ENCODE measurements at regions not wholly inside any gene's neighbourhood (a gene's known extent, or its start where the extent isn't known, plus 50 kb on each side); places are given as distances from the start of the nearest gene placed in this dataset.

DNA sequence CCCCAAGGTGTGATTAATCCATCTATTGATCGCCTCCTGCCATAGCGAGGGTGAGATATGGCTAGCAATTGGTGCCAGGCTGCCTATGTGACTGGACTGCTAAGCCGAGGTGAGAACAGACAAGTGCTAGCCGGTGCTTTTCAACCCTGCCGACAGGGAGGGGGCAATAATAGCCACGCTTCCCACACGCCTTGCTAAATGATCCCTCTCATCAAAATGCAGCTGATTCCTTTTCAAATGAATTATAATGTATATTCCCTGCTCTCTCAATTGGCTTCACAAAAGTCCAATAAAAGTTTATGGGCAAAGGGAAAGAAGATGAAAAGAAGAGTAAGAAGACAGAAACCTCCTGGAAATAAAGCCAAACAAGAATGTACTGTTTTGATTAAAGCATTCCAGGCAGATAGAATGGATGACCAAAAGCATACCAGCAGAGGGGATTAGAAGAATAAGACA, 235.6 kb downstream of the ICOS start:
- Histone ChIP-seq H3K9me3 (ENCODE audit: control insufficient read depth in 1 of 2, insufficient read depth in 1 of 2, low read depth in 1 of 2, low read length in 2 of 2) (no peaks in the 10 kb centered on the region), H3K36me3 (ENCODE audit: control insufficient read depth in 1 of 2, insufficient read depth in 2 of 2, low read length in 2 of 2) (no peaks in the 10 kb centered on the region), H2AFZ (ENCODE audit: low read depth, low read length, poor library complexity, severe bottlenecking) (no peak overlapping the region), H3K4me2 (ENCODE audit: low read length) (no peak overlapping the region), H3K9me2 (ENCODE audit: insufficient read depth) (no peaks in the 10 kb centered on the region), H3K79me2 (ENCODE audit: insufficient read depth, low read length) (no peaks in the 10 kb centered on the region), H3K4me1 (ENCODE audit: control insufficient read depth in 1 of 2, insufficient read depth in 2 of 2, low read length in 2 of 2) (no peaks in the 10 kb centered on the region), H4K20me1 (ENCODE audit: insufficient read depth) (no peaks in the 10 kb centered on the region), H3K27me3 (ENCODE audit: insufficient read depth, low read length) (peaks cover 39% of the 10 kb centered on the region), H3K27ac (ENCODE audit: low read depth, low read length) (no peak overlapping the region), H3K9ac (ENCODE audit: low read length) (no peak overlapping the region), H3K4me3 (replicated peaks in 1 of 2; ENCODE audit: low read depth in 1 of 2, low read length in 2 of 2) (no peak overlapping the region)
- no TSS peak for BruUV-seq (replicated peaks)
- ATAC-seq (no peak), DNase-seq (ENCODE audit: low read depth, low spot score) (no peak)
- ChIA-PET CTCF (no interaction called here), POLR2A (no interaction called here), RAD21 (ENCODE audit: low non-redundant PET in 1 of 2, low total read pairs in 2 of 2, uncharacterized antibody in 2 of 2, unreplicated experiment in 2 of 2) (no interaction called here)
- no peak for TF ChIP-seq EZH2 (IDR thresholded peaks at IDR 0.05)
- TF ChIP-seq YY1 (IDR thresholded peaks at IDR 0.05; ENCODE audit: extremely low read depth, insufficient replicate concordance, low read depth, low read length) = no peak
- TF ChIP-seq TCF7L2 (IDR thresholded peaks at IDR 0.05; ENCODE audit: borderline replicate concordance, extremely low read depth, insufficient read depth, insufficient read length) = no peak
- no peak for TF ChIP-seq CBX3 (IDR thresholded peaks at IDR 0.05; ENCODE audit: low read depth)
- no peak for TF ChIP-seq CEBPB (IDR thresholded peaks at IDR 0.05; ENCODE audit: low read depth)
- no peak for TF ChIP-seq EZH2phosphoT487 (IDR thresholded peaks at IDR 0.05; ENCODE audit: borderline replicate concordance)
- TF ChIP-seq, protein P1, sequence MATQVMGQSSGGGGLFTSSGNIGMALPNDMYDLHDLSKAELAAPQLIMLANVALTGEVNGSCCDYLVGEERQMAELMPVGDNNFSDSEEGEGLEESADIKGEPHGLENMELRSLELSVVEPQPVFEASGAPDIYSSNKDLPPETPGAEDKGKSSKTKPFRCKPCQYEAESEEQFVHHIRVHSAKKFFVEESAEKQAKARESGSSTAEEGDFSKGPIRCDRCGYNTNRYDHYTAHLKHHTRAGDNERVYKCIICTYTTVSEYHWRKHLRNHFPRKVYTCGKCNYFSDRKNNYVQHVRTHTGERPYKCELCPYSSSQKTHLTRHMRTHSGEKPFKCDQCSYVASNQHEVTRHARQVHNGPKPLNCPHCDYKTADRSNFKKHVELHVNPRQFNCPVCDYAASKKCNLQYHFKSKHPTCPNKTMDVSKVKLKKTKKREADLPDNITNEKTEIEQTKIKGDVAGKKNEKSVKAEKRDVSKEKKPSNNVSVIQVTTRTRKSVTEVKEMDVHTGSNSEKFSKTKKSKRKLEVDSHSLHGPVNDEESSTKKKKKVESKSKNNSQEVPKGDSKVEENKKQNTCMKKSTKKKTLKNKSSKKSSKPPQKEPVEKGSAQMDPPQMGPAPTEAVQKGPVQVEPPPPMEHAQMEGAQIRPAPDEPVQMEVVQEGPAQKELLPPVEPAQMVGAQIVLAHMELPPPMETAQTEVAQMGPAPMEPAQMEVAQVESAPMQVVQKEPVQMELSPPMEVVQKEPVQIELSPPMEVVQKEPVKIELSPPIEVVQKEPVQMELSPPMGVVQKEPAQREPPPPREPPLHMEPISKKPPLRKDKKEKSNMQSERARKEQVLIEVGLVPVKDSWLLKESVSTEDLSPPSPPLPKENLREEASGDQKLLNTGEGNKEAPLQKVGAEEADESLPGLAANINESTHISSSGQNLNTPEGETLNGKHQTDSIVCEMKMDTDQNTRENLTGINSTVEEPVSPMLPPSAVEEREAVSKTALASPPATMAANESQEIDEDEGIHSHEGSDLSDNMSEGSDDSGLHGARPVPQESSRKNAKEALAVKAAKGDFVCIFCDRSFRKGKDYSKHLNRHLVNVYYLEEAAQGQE (IDR thresholded peaks at IDR 0.05; ENCODE audit: low read depth) = no peak
- no peak for TF ChIP-seq SRF (IDR thresholded peaks at IDR 0.05; ENCODE audit: low read depth)
- TF ChIP-seq FOSL1 (IDR thresholded peaks at IDR 0.05; ENCODE audit: low read depth) = no peak
- TF ChIP-seq, protein P2, sequence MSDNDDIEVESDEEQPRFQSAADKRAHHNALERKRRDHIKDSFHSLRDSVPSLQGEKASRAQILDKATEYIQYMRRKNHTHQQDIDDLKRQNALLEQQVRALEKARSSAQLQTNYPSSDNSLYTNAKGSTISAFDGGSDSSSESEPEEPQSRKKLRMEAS (IDR thresholded peaks at IDR 0.05) = no peak
- TF ChIP-seq EGR1 (IDR thresholded peaks at IDR 0.05; ENCODE audit: low read depth) = no peak
- TF ChIP-seq JUND (IDR thresholded peaks at IDR 0.05) = no peak
- no peak for TF ChIP-seq POLR2A (IDR thresholded peaks at IDR 0.05; ENCODE audit: borderline replicate concordance, extremely low read depth, insufficient read depth, insufficient read length)
- no peak for TF ChIP-seq POLR2AphosphoS5 (IDR thresholded peaks at IDR 0.05; ENCODE audit: low read depth, low read length)
- TF ChIP-seq, protein P3, sequence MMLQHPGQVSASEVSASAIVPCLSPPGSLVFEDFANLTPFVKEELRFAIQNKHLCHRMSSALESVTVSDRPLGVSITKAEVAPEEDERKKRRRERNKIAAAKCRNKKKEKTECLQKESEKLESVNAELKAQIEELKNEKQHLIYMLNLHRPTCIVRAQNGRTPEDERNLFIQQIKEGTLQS (IDR thresholded peaks at IDR 0.05) = no peak
- TF ChIP-seq, protein P4, sequence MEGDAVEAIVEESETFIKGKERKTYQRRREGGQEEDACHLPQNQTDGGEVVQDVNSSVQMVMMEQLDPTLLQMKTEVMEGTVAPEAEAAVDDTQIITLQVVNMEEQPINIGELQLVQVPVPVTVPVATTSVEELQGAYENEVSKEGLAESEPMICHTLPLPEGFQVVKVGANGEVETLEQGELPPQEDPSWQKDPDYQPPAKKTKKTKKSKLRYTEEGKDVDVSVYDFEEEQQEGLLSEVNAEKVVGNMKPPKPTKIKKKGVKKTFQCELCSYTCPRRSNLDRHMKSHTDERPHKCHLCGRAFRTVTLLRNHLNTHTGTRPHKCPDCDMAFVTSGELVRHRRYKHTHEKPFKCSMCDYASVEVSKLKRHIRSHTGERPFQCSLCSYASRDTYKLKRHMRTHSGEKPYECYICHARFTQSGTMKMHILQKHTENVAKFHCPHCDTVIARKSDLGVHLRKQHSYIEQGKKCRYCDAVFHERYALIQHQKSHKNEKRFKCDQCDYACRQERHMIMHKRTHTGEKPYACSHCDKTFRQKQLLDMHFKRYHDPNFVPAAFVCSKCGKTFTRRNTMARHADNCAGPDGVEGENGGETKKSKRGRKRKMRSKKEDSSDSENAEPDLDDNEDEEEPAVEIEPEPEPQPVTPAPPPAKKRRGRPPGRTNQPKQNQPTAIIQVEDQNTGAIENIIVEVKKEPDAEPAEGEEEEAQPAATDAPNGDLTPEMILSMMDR (IDR thresholded peaks at IDR 0.05 in 2 of 3, conservative IDR thresholded peaks at IDR 0.05 in 1 of 3; ENCODE audit: borderline replicate concordance in 1 of 3, insufficient read depth in 1 of 3, low read depth in 2 of 3, low read length in 2 of 3) = no peak
- no peak for TF ChIP-seq RAD21 (IDR thresholded peaks at IDR 0.05; ENCODE audit: low read depth)
- intact Hi-C loops (cut with micrococcal nuclease) = no loop called here
